ENCODE measurements at regions not wholly inside any gene's neighbourhood (a gene's known extent, or its start where the extent isn't known, plus 50 kb on each side); places are given as distances from the start of the nearest gene placed in this dataset.

GRCh38 chr16:9155871-9156270 is 64.4 kb downstream of the HAPSTR1 start:
- DNase-seq (ENCODE audit: extremely low read depth in 1 of 4, low spot score in 3 of 4) (no peak), ATAC-seq (no peak), FAIRE-seq (no peak)
- Histone ChIP-seq H3K36me3 (ENCODE audit: control insufficient read depth, insufficient read depth, low read length) (no peaks in the 10 kb centered on the region), H3K4me2 (ENCODE audit: insufficient read depth, low read length) (no peak overlapping the region), H2AFZ (ENCODE audit: low read depth, low read length) (no peak overlapping the region), H3K79me2 (ENCODE audit: control insufficient read depth, insufficient read depth, low read length) (no peaks in the 10 kb centered on the region), H3K9ac (ENCODE audit: insufficient read depth in 1 of 2, low read depth in 2 of 2, low read length in 2 of 2) (no peak overlapping the region), H3K4me3 (no peak overlapping the region), H3K9me1 (ENCODE audit: control insufficient read depth, insufficient read depth, low read length) (no peaks in the 10 kb centered on the region), H3K9me3 (replicated peaks; ENCODE audit: control insufficient read depth, insufficient read depth, low read depth, low read length) (no peaks in the 10 kb centered on the region), H3K27me3 (ENCODE audit: control insufficient read depth in 2 of 2, insufficient read depth in 2 of 2, low read length in 2 of 2) (peaks cover 18 to 49% of the 10 kb centered on the region in 2 experiments), H3K4me1 (replicated peaks in 1 of 2; ENCODE audit: control insufficient read depth in 2 of 2, insufficient read depth in 2 of 2, low read length in 2 of 2) (peaks cover 0 to 3% of the 10 kb centered on the region in 2 experiments; a peak in 2 of 5 replicates), H4K20me1 (replicated peaks; ENCODE audit: control insufficient read depth, insufficient read depth, low read length) (no peaks in the 10 kb centered on the region), H3K27ac (ENCODE audit: extremely low read depth, low read depth, low read length) (no peak overlapping the region)
- WGBS (ENCODE audit: insufficient coverage, low coverage, missing lambda C conversion rate): 0% methylated on average over 3 of the region's 5 CpGs
- POLR2A ChIA-PET: no interaction called here
- TF ChIP-seq RBM22 (IDR thresholded peaks at IDR 0.05; ENCODE audit: low read depth, low read length, poor library complexity, severe bottlenecking) (no peak), L3MBTL2 (IDR thresholded peaks at IDR 0.05) (no peak), CBX3 (IDR thresholded peaks at IDR 0.05; ENCODE audit: borderline replicate concordance in 1 of 2, low read length in 2 of 2) (no peak), ATF3 (IDR thresholded peaks at IDR 0.05) (no peak), ATF3 (CRISPR knock-in tag; conservative IDR thresholded peaks at IDR 0.05) (no peak)
- TF ChIP-seq, protein P1, sequence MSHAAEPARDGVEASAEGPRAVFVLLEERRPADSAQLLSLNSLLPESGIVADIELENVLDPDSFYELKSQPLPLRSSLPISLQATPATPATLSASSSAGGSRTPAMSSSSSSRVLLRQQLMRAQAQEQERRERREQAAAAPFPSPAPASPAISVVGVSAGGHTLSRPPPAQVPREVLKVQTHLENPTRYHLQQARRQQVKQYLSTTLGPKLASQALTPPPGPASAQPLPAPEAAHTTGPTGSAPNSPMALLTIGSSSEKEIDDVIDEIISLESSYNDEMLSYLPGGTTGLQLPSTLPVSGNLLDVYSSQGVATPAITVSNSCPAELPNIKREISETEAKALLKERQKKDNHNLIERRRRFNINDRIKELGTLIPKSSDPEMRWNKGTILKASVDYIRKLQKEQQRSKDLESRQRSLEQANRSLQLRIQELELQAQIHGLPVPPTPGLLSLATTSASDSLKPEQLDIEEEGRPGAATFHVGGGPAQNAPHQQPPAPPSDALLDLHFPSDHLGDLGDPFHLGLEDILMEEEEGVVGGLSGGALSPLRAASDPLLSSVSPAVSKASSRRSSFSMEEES (CRISPR knock-in tag; IDR thresholded peaks at IDR 0.05): no peak
- CTCF ChIA-PET (ENCODE audit: low intra/inter-chr PET ratio): no interaction called here
- no TSS peak for BruUV-seq (replicated peaks)
- intact Hi-C loops (cut with micrococcal nuclease): no loop called here
- in situ Hi-C loops (cut with MboI): no loop called here
